Epithelial cell of prostate (primary cell): ENCODE measurements at regions not wholly inside any gene's neighbourhood (a gene's known extent, or its start where the extent isn't known, plus 50 kb on each side); places are given as distances from the start of the nearest gene placed in this dataset.

Experiments used
- DNase-seq: peaks from one replicate; pipeline ENCODE4 v3.0.0-alpha.2; 2011; ENCODE audit warnings: low read depth, low spot score
- H3K27ac ChIP-seq: fragments of 450-650 bp; 2 replicates; pipeline ENCODE4 v1.5.1; 2017; ENCODE audit warnings: mild to moderate bottlenecking

DNA sequence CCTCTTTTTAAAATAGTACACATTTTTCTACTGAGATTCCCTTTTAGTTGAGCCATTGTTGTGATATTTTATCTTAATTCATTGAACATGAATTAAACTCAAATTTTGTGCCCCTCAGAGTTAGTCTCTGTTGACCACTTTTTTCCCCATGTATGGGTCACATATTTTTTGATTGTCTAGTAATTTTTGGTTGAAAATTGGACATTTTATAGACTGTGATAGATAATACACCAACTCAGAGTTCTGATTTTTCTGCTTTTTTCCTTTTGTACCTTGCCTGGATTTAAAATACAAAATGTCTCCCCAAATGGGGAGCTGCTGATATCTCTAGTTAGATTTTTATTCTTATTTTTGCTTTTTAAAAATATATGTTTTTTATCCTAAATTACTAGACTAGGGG lies 291.8 kb upstream of the CITED2 start:
- no peak overlapping the region for H3K27ac ChIP-seq
- DNase-seq: no peak

GRCh38 chr6:139663996-139664395 lies 289.5 kb upstream of the CITED2 start:
- no peak overlapping the region for H3K27ac ChIP-seq
- DNase-seq: no peak

DNA sequence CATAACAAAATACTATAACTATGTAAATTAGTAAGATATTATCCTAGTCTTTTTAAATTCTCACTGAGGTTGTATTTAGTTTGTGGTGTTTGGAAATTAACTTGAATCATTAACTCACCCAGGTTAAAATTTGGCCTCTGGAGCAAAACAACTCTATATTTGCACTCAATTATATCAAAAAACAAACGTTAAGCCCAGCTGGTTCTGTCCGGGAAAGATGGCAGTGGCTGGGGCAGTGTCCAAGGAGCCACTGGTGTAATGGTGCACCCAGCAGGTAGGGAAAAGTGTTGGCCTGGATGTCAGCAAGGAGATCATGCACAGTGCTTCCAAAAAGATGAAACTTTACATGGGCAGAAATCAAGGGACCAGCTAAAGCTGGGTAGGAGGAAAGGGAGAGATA lies 285.3 kb upstream of the CITED2 start:
- H3K27ac ChIP-seq: no peak overlapping the region
- DNase-seq: no peak

- no peak for DNase-seq
- H3K27ac ChIP-seq: no peak overlapping the region
Observed at GRCh38 chr6:139659196-139659595, 284.7 kb upstream of the CITED2 start.

DNA sequence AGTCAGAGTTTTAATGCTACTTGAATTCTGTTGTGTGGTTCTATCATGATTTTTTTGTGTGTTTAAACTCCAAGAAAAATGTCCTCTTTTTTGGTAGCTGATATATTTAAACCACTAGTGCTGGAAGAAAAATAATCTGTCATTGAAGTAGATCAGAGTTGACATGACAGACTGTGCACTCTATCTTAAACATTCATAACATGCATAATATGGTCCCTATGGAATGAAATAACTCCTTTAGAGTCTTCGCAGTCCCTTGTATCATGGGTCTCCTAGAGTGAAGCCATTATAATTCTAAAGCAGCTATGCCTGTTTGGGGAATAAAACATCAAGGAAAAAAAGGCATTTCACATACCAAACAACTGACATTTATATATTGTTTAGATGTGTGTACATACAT lies 282.7 kb upstream of the CITED2 start:
- H3K27ac ChIP-seq: no peak overlapping the region
- no peak for DNase-seq

DNA sequence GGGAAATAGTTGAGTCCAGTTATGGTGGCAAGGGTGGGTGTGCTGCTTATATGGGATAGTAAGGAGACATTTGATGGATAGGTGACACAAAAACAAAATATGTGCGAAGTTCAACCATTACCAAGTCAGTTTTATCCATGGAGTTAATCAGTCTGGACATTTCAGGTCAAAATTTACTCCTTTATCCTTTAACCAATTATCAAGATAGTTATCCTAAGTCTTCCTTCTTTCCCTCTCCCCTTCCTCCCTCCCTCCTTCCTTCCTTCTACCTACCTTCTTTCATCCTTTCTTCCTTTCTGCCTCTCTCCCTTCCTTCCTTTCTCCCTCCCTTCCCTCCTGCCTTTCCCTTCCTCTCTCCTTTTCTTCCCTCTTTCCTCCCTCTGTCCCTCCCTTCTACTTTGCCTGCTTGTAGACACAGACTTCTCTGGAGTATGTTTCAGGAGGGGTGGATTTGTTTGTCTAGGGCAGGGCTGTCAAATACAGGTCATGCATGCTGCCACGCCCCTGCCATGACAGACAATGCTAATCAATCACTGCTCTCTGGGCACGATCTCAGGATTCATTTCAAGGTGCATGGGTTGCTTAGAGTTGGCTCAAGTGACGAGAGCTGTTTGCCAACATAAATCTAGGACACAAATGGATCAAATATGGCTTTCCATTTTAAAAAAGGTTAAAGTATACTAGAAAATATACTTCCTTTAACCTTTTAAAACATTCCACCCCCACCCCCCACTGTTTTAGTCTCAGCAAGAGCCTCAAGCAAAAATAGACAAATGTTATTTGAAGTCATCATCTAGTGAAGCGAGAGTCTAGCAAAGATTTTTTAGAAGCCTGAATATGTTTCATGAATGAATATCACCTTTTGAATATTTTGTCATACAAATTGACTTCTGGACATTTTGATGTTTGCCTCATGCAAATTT lies 281.6 kb upstream of the CITED2 start:
- H3K27ac ChIP-seq: peak overlapping the region; percentile 44
- DNase-seq: peak; percentile 33

DNA sequence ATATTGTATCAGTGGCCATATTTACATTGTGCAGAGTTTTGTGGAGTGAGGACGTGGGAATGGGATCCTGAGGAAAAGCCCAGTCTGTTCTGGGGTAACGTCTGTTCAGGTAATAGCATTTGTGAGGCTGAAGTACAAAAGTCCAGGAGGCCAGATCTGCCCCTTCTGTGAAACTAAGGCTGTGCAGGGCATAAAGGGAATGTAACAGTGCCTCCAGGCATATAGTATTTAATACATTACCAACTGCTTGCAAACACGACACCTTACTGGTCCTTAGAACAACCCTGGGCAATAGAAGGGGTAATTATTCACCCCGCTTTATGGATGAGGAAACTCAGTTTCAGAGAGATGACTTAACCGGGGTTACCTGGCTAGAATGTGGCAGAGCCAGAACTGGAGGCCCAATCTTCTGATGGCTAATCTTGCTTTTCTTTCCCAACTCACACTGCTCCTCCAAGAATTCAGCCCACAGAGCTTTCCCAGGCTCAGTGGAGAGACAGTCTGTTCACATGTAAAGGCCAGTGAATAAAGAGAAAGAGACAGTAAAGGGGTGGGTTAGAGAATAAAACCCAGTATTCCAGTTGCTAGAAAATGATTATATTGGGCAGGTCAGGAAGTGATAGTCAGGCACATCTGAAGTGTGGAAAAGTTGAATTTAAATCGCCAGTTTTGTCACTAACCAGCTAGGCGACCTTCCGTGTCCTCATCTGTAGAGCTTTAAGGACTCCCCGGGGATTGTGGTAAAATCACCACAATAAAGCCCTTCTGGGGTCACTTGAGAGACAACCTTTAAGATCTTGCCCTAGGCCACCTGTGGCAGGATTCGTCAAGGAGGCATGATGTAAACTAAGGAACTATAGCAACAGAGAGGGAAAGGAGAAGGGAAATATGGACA lies 280.7 kb upstream of the CITED2 start:
- peak overlapping the region; percentile 44 for H3K27ac ChIP-seq
- DNase-seq: no peak

GRCh38 chr6:139654309-139654708 lies 279.9 kb upstream of the CITED2 start:
- H3K27ac ChIP-seq: no peak overlapping the region
- no peak for DNase-seq

DNA sequence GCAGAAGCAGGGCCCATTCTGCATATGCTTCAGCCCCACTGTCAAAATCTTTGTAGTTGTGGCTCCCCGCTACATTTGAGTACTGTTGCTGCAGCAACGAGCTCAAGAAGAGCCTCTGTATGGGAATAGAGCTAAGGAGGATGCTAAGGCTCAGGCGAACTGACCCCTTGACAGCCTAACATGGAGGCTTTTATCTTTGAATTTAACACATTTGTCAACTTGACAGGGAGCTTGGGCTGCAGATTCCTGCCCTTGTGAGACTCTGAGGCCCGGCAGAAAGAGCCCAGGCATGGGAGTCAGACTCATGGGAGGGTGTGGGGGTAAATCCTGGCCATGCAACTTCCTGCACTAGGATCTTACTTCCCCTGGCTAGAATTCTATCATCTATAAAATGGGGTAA lies 278.7 kb upstream of the CITED2 start:
- H3K27ac ChIP-seq: no peak overlapping the region
- no peak for DNase-seq

DNA sequence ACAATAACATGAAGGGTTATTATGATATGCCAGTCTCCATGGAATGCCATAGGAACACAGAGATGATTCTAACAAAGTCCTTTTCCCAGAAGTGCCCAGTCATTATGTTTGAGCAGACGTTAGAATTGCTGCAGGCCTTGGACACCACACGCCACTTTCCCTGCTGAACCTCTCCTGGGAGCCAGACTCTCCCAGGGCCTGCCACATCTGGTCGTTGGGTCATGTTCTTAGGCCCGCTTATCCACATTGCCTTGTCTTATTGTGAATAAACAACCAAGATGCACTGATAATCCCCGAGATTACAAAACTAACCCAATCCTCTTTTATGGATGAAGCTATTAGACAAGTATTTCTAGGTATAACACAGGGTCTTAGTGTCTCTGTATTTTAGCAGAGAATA lies 276.5 kb upstream of the CITED2 start:
- no peak for DNase-seq
- H3K27ac ChIP-seq: no peak overlapping the region

- no peak for DNase-seq
- H3K27ac ChIP-seq: no peak overlapping the region
Observed at GRCh38 chr6:139649732-139650131, 275.3 kb upstream of the CITED2 start.

GRCh38 chr6:139649128-139649527 lies 274.7 kb upstream of the CITED2 start:
- no peak for DNase-seq
- no peak overlapping the region for H3K27ac ChIP-seq

DNA sequence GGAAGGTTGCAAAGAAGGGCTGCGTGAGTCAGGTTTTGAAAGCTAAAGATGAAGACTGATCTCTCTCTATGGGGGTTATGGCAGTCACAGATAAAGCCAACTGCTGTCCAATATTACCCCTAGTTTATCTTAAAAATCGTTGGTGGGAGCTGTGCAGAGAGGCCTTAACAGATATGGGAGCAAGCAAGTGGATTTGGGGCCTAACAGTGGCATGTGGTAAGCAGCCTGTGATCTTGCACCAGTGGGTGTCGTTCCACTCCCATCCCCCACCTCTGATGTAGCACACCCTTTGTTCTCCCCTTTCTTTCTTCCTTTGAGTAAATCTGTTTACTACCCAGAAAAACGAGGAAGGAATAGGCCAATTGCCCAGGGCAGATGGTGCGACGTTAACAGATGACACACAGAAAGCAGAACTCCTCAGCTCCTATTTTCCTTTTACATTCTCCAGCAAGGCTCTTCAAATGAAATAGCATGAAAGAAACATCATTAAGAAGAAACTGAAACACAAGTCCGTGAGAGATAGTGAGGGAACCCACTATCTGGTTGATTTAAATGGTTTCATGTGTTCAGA lies 274.1 kb upstream of the CITED2 start:
- no peak for DNase-seq
- no peak overlapping the region for H3K27ac ChIP-seq

GRCh38 chr6:139647841-139648240 lies 273.4 kb upstream of the CITED2 start:
- H3K27ac ChIP-seq: no peak overlapping the region
- DNase-seq: no peak

DNA sequence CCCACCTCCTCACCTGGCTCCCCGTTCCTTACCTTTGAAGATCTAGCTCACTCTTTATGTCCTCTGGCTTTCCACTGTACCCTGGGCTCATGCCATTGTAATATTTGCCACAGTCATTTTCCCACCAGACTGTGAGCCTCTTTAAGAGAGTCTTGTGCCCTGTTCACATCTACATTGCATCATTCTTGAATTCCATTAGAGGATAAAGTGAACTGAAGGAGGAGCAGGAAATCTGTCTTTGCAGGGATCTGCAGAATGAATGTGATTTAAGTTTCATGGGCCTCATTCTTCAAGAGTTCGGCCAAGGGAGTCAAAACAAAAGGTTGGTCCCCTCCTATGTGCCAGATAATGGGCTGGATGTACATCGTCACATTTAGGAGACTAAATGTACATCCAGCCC lies 272.6 kb upstream of the CITED2 start:
- no peak for DNase-seq

DNA sequence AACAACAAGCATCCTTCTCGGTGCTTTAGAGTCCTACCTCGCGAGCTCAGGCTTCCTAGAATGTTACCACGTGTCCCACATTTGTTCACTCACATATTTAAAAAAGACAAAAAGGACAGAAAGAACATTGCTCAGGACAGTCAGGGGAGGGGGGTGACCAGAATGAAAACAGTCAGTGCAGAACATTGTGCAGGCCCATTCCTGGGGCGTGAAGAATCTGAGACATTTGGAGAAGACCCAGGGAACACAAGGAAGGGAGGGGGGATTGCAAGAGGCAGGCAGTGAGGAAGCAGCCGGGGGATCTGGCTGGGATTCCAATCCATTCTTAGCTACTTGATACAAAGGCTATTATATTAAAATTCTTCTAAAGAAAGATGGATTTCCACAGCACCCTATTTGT lies 270.4 kb upstream of the CITED2 start:
- H3K27ac ChIP-seq: no peak overlapping the region
- DNase-seq: no peak

More for the DNA sequence above, 272.6 kb upstream of the CITED2 start:
- H3K27ac ChIP-seq: no peak overlapping the region

- DNase-seq: no peak
Observed at GRCh38 chr6:139643986-139644385, 269.5 kb upstream of the CITED2 start.

GRCh38 chr6:139642346-139642745 lies 267.9 kb upstream of the CITED2 start:
- H3K27ac ChIP-seq: no peak overlapping the region
- DNase-seq: no peak

More at GRCh38 chr6:139643986-139644385, 269.5 kb upstream of the CITED2 start:
- no peak overlapping the region for H3K27ac ChIP-seq

GRCh38 chr6:139641376-139641775 lies 266.9 kb upstream of the CITED2 start:
- no peak overlapping the region for H3K27ac ChIP-seq
- no peak for DNase-seq

DNA sequence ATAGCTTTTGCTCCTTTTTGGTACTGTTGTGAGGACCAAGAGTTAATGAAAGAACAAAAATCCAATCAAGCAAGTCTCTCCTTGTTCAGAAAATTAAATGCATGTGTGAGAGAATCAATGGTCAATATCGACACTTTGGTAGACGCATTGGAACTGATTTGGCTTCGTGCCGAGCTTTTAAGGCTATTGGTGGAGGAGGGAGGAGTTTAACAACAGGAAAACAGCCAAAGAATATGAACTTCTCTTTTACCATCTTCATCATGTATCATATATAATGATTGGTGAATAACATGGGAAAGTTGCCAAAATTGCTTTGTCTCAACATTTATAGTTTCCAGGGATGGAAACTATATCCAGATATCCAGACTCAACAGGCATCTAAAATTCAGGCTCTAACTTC lies 266.5 kb upstream of the CITED2 start:
- H3K27ac ChIP-seq: no peak overlapping the region
- no peak for DNase-seq

GRCh38 chr6:139640448-139640847 lies 266.0 kb upstream of the CITED2 start:
- DNase-seq: no peak
- no peak overlapping the region for H3K27ac ChIP-seq
